Uterus (tissue), 2 donors: ENCODE measurements at regions not wholly inside any gene's neighbourhood (a gene's known extent, or its start where the extent isn't known, plus 50 kb on each side); places are given as distances from the start of the nearest gene placed in this dataset.

ENCODE experiments used
- POLR2A ChIP-seq, 2 donors: fragments of 450-650 bp; IDR thresholded peaks; one replicate each; pipeline ENCODE4 v1.6.1; 2016; ENCODE audit warnings: antibody characterized with exemption in 2 of 2, mild to moderate bottlenecking in 1 of 2, moderate library complexity in 1 of 2
- TF ChIP-seq, protein P1 (sequence below), 4 experiments: fragments of 200-600 bp in 2 of 4; fragments of 450-650 bp in 2 of 4; sonication (generic) in 2 of 4; IDR thresholded peaks; one replicate each; pipeline ENCODE4 v1.5.1; 2016 to 2019; ENCODE audit warnings: antibody characterized with exemption in 4 of 4, mild to moderate bottlenecking in 2 of 4, moderate library complexity in 1 of 4

DNA sequence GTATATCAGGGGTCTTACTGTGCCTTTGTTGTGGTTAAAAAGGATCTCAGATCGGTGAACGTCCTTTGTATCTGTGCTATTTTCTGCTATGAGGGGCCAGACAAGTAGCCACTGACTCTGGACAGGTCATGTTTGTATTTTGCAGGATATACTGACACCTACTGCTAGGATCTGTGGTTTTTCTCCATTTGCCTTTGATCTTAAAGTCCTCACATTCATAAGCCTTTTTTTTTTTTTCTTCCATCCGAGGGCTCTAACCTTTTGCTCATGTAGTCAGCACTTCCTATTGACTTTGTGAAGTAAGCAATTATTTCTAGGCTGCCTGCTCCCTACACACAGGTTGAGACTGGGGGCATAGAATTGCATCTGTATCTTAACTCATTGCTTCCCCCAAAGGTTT, 106.2 kb downstream of the SLITRK5 start:
- TF ChIP-seq, protein P1, sequence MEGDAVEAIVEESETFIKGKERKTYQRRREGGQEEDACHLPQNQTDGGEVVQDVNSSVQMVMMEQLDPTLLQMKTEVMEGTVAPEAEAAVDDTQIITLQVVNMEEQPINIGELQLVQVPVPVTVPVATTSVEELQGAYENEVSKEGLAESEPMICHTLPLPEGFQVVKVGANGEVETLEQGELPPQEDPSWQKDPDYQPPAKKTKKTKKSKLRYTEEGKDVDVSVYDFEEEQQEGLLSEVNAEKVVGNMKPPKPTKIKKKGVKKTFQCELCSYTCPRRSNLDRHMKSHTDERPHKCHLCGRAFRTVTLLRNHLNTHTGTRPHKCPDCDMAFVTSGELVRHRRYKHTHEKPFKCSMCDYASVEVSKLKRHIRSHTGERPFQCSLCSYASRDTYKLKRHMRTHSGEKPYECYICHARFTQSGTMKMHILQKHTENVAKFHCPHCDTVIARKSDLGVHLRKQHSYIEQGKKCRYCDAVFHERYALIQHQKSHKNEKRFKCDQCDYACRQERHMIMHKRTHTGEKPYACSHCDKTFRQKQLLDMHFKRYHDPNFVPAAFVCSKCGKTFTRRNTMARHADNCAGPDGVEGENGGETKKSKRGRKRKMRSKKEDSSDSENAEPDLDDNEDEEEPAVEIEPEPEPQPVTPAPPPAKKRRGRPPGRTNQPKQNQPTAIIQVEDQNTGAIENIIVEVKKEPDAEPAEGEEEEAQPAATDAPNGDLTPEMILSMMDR (IDR thresholded peaks at IDR 0.05): no peak
- TF ChIP-seq POLR2A (IDR thresholded peaks at IDR 0.05): no peak
